Cardiac septum (tissue), 1 donor: ENCODE measurements at regions not wholly inside any gene's neighbourhood (a gene's known extent, or its start where the extent isn't known, plus 50 kb on each side); places are given as distances from the start of the nearest gene placed in this dataset.
"Not testable (repeated sequence)": the region's sequence is repeated elsewhere in the genome, so short reads cannot be mapped to it uniquely, and the experiment has no call there.

Experiments used
- DNase-seq: peaks from one replicate; pipeline ENCODE4 v3.0.0-alpha.2; 2020; ENCODE audit warnings: low spot score
- intact Hi-C: fragments of 100-400 bp; cut with DNase I; formaldehyde crosslinking; loops from one replicate; pipeline ENCODE4 v1.14.0; 2022
- donor health status: DM: no; HTN: no; CAD: no.

GRCh38 chr2:190742431-190742830 lies 93.5 kb downstream of the NAB1 start:
- intact Hi-C loops: no loop called here
- no peak for DNase-seq

DNA sequence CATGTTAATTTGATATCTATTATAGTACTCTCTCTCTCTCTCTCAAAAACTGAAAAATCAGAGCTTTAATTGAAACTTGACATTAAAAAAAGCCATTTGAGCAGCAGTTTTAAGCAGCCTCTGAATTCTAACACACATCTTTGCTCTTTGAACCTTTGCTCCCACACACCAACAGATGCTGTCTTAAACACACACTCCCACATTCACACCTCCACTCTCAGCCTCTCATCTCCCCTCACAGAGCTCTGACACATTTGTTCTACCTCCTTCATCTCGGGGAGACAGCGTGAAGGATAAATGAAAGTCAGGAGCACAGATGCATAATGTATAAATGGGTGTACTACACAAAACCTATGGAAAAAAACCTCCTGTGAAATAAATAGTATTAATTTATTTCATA lies 95.2 kb downstream of the NAB1 start:
- intact Hi-C loops: no loop called here
- DNase-seq: no peak

- no peak for DNase-seq
- intact Hi-C loops: no loop called here
These were observed 98.3 kb downstream of the NAB1 start for GRCh38 chr2:190746971-190747761.

DNA sequence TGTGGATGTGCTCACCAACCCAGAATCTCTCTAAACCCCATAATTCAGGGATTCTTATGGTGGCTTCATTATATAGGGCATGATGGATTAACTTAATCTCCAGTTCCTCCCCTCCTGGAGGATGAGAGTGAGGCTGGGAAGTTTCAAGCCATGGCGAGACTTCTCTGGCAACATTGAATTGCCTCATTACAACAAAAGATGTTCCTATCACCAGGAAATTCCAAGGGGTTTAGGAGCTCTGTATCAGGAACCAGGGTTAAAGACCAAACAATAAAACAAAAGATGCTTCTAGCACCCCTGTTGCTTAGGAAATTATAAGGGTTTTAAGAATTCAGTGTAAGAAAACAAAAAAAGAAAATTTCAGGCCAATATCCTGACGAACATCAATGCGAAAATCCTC lies 100.1 kb downstream of the NAB1 start:
- intact Hi-C loops: no loop called here
- no peak for DNase-seq

DNA sequence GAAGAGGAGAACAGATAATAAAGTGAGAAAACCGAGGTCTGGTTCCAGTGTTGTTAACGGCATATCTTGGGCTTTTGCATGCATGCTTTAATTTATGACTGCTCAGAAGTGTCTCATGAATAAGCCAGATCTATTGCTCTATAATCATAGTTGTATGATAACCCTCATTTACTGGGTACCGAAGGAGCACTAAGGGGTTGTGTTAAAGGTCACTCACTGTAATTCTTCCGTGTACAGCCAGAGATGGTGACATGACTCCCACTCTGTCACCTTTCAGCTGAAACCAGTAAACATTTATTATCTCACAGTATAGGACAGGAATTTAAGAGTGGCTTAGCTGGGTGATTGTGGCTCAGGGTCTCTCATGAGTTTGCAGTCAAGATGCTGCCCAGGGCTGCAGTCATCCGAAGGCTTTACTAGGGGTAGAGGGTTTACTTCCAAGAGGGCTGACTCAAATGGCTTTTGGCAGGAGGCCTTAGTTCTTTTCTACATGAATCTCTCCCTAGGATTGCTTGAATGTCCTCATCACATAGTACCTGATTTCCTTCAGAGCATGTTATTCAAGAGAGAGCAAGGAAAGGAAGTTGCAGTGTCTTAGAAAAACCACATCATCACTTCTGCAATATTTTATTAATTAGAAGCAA lies 107.0 kb downstream of the NAB1 start:
- intact Hi-C loops: no loop called here
- DNase-seq: no peak

DNA sequence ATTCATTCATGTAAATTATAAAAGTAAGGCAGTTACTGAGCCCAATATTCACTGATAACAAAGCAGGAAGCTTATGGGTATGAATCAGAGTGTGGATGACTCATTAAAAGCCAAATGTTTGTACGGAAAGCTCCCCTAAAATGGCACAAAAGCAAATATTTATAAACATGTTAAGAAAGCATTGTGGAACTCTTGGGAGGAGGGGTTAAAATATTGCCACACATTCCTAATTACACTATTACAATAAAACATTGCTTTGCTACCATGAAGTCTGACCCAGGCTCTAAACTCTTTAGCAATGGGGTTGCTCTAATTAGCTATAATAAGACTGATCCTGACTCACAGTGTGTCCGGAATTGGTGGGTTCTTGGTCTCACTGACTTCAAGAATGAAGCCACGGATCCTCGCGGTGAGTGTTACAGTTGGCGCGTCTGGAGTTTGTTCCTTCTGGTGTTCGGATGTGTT lies 110.9 kb downstream of the NAB1 start:
- DNase-seq: no peak
- intact Hi-C loops: no loop called here

DNA sequence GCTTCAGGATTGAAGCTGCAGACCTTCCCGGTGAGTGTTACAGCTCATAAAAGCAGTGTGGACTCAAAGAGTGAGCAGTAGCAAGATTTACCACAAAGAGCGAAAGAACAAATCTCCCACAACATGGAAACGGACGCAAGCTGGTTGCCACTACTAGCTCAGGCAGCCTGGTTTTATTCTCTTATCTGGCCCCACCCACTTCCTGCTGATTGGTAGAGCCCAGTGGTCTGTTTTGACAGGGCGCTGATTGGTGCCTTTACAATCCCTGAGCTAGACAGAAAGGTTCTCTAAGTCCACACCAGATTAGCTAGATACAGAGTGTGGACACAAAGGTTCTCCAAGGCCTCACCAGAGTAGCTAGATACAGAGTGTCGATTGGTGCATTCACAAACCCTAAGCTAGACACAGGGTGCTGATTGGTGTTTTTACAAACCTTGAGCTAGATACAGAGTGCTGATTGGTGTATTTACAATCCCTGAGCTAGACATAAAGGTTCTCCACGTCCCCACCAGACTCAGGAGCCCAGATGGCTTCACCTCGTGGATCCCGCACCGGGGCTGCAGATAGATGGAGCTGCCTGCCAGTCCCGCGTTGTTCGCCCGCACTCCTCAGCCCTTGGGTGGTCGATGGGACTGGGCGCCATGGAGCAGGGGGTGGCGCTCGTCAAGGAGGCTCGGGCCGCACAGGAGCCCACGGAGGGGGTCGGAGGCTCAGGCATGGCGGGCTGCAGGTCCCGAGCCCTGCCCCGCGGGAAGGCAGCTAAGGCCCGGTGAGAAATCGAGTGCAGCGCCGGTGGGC lies 111.7 kb downstream of the NAB1 start:
- DNase-seq, intact Hi-C loops: not testable (repeated sequence)

- intact Hi-C loops, DNase-seq: not testable (repeated sequence)
These were observed 112.3 kb downstream of the NAB1 start for GRCh38 chr2:190761216-190761615.

GRCh38 chr2:190762566-190762965 lies 113.7 kb downstream of the NAB1 start:
- intact Hi-C loops: no loop called here
- DNase-seq: no peak

- intact Hi-C loops: no loop called here
- DNase-seq: no peak
These were observed 114.2 kb downstream of the NAB1 start for GRCh38 chr2:190763100-190763499.

GRCh38 chr2:190763901-190764514 lies 115.1 kb downstream of the NAB1 start:
- DNase-seq: no peak
- intact Hi-C loops: no loop called here

DNA sequence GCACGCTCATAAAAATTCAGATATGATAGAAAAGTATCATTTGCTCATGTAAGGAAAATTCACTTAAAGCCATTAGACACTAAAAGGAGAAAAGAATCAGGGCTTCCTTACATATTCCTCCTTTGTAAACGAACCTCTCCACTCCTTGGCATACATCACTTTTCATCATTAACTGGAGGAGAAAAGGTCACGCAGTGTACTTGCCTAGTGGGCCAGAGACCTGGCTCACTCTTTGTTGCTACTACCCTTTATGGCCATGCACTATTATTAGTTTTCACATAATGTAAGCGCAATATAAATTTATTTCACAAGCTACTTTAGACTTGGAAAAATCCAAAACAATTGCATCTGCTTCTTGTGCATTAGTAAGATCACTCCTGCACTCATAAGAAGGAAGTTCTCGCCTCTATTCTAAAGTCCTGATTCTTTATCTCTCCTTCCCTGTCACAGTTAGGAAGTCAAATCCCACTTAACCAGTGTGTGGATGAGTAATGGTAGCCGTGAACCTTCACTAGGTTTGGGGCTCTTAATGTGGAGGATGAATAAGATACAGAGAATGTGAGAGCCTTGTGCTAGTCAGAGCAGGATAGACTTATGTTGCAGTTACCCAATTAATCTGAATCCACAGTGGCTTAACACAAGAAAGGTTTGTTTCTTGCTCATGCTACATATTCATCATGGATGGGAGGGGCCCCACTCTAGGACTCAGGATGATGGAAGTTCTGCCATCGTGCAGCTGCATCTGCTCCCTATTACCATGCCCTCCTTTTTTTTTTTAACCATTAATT lies 115.0 kb upstream of the GLS start:
- no peak for DNase-seq
- intact Hi-C loops: no loop called here

- DNase-seq: no peak
- intact Hi-C loops: no loop called here
These were observed 114.4 kb upstream of the GLS start for GRCh38 chr2:190766174-190766572.

DNA sequence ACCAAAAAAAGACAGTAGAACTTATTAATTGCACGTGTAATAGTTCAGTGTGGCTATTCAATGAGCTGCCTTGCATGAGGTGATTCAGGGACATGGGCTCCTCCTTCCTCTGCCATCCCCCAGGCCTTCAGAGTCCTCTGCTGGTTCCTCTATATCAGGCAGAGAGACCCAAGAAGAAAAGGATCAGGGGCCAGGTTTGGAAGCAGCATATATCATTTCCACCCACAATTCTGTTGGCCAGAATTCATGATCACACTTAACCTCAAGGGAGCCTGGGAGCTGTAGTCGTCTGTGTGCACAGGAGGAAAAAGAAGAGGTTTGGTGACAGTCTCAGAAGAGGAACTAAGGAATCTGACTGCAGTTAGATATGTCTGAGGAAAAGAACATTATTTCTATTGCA lies 114.0 kb upstream of the GLS start:
- intact Hi-C loops: no loop called here
- DNase-seq: no peak

DNA sequence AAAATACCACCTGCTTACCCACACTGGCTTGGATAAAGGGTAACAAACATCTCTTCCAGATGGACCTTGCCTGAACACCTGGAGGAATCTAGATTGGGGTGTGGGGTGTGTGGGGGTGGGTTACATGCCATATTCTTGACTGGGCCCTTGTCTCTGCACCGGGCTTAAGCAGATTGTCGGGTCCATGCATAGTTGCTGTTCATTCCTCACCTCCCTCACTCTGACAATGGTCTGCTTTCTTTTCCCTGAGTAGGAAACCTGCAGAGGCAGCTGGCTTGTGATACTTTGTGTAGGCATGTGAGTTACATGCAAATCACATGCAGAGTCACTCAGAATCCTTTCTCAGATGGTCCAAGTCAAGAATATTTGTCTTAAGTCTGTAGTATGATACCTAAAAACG lies 112.8 kb upstream of the GLS start:
- no peak for DNase-seq
- intact Hi-C loops: no loop called here

GRCh38 chr2:190769258-190769657 lies 111.4 kb upstream of the GLS start:
- no peak for DNase-seq
- intact Hi-C loops: no loop called here

- intact Hi-C loops: no loop called here
These were observed 108.9 kb upstream of the GLS start for GRCh38 chr2:190771726-190772125.

DNA sequence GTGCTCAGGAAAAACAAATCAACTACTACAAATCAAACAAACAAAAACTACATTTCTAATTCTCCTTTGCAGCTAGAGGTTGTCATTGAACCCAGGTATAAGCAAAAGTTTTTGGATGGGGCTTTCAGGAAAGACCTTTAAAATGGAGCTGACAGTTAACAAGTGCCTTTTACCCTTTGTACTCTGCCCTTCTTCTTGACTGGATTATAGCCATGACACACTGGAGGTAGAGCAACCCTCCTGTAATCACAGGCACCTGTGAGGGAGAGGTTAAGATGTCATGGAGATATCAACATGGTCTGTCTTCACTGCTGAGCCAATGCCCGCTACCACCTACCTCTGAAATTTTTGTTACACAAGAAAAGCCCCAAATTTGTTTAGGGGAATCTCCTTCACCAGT lies 100.0 kb upstream of the GLS start:
- DNase-seq: no peak
- intact Hi-C loops: loop anchor here (5.0 to 10.0 kb wide), 2 partner anchors 252 to 396 kb away; no protein-coding TSS in a partner anchor

More at GRCh38 chr2:190771726-190772125, 108.9 kb upstream of the GLS start:
- DNase-seq: no peak

DNA sequence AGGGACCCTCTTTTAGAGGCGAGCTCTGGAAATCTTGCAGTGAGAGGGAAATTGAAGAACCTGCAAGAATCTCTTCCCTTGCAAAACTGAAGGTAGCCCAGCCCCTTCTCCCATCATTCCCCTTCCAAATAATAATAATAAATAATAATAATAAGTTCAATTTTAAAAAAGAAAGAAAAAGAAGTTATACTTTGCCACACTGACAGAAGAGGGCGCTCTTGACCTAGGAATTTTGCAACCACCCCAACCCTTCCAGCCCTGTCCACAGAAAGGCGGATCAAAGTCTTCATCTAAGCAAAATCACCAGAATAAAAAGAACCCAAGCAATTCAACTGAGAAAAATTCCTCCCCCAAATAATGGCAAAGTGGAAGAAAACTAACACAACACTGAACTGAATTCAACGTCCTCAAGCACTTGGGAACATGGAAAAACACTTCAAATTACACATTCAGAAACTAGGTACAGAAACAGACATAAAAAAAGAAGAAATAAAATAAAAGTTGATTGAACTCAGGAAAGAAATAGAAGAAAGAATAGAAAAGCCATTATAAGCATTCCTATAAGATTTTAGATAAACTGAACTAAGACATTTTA lies 98.9 kb upstream of the GLS start:
- DNase-seq: no peak
- intact Hi-C loops: loop anchor here (5.0 to 10.0 kb wide), 2 partner anchors 251 to 397 kb away; no protein-coding TSS in a partner anchor
